GM21619 (cell line): ENCODE measurements at regions not wholly inside any gene's neighbourhood (a gene's known extent, or its start where the extent isn't known, plus 50 kb on each side); places are given as distances from the start of the nearest gene placed in this dataset.

Experiments used
- ATAC-seq: cut with Tn5 transposase; IDR thresholded peaks from one replicate; pipeline ENCODE4 v1.9.1; 2021; ENCODE audit not compliant: unreplicated experiment

DNA sequence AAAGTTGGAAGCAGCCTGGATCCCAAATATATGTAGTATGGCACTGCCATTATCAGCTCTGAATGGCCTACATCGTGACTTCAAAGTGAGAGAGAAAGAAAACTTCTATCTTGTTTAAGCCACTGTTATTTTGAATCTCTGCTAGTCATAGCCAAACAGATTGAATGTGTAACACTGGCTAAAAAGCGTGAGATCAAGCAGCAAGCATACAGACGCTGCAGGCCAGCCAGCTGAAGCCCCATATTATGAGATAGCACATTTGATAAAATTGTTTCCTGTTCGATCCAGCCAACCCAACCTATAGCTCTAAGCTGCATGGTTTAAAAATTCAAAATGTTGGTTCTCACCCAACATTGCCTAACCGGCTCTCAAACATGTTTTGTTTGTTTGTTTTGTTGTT, 95.0 kb downstream of the DUSP6 start:
- ATAC-seq, result no peak

DNA sequence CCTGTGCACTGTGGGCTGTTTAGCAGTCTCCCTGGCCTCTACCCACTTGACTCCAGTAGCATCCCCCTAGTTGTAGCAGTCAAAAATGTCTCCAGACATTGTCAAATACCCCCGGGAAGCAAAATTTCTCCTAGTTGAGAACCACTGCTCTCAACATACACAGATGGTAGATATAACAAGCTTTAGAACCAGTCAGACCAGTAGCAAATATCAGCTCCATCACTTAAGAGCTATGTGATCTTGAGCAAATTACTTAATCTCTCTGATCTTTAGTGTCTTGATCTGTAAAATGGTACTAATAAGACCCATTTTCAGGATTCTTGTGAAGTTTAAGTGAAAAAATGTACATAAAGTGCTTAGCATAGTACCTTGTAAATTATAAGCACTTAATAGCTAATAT, 96.2 kb downstream of the DUSP6 start:
- no peak for ATAC-seq

DNA sequence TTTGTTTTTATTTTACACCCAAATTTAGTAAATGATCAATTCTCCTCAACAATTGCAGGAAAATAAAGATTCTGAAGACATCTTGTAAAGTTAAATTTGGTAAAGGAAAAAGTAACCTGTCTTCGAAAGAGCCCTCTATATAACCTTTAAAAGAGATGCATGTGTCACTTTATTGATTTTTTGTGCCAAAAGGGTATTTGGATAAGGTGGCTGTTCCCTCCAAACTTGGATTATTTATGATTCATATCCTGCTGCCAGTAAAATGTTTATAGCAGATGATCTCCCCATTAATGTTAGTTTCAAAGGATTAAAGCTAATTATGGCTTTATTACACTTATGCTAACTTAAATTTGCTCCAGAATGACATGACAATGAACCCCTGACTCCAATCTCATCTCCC, 98.8 kb downstream of the DUSP6 start:
- no peak for ATAC-seq

DNA sequence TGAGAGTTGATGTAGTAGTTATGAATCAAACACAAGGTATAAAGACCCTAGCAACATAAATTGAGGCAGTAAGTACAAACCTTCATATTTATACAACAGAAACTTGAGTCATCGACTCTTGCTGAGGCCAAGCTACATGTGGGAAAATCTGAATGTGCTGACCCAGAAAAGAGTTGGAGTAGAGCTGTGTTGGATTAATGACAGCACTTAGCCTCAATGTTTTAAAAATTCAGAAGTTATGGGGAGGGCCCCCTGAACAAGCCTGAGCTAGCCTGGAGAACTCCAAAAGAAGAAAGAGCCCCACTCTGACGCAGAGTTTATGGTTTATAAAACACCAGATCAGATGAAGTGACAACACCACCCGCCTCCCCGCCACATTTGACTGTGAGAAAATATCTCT, 100.0 kb downstream of the DUSP6 start:
- no peak for ATAC-seq

DNA sequence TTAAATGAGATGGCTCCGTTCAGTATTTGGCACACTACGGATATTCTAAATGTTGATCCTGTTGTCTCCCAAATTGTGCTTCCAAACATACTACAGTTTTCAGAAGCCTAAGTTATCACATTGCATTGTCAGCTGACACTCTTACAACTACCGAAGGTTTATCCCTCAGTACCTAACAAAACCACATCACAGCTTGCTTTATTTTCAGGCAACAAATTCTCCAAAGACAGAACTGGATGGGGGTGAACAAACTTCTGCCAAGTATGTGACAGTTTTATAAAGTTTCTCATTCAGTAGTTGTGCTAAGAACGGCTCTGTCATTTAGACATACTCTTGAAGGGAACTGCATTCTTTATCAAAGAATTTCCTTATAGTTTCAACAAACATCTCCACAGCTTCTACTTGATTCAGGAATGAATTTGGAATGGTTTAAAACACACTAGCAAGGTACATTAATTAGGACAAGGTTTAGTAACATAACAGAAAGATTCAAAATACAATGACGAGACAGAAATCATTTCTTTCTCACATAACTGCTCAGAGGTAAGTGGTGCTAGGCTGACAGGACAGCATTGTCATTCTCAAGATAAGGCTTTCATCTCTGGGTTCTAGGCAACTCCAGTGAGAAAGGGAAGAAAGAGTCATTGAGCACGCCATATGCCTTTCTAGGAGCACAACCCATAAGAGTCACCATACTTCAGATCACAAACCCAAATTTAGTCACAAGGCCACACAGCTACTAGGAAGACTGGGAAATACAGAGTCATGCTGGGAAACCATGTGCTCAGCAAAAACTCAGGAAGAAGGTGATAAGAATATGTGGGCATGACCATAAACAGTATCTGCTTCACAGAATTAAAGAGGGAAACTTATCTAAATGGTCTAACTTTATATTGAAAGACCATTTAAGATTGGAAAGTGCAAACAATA, 100.7 kb downstream of the DUSP6 start:
- no peak for ATAC-seq

DNA sequence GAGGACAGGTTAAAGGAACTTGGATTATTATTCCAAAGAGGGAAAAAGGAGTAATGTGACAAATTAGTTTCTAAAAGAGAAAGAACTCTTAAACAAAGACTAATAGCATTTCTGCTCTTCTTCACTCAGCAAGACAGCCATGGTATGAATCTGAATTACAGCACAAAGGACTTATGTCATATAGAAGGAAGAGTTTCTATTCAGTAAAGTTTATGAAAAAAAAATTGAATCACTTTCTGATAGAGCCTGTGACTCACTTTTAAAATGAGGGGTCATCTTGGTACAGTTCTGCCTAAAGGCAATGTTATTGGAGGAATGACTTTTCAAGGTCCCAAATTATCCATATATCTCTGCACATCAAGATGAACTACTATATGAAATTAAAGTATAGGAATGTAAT, 101.7 kb downstream of the DUSP6 start:
- no peak for ATAC-seq

DNA sequence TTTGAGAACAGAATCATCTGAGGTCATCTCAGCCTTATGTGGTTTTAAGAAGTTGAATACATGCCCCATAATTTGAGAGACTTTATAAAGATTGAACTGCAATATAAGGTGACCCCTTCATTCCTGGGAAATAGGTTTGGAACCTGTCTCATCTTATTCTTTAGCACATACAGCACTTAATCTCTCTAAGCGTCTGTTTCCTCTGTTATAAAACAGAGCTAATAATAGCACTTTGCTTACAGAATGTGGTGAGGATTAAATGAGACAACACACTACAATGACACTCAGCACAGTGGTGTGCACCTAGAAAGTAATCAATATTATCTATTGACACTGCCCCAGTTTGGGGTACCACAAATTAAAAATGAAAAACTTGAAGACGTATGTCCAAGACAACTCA, 102.1 kb downstream of the DUSP6 start:
- ATAC-seq, result no peak

DNA sequence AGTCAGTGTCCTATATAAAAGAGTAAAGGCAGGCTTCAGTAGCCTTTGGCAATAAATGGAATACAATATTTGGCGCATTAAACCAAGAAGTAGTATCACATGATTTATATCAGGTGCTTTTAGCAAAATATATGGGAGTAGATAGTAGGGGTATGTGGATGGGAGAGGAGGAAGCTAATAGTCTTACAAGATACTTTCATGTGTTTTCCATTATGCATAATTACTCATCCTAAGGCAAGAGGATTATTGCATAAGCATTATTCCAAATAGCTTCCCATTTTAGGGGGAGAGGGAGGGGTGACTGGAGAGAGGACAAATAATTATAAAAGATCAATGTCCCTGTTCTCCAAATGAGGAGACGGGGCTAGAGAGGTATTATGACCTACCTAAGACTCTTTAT, 104.3 kb downstream of the DUSP6 start:
- ATAC-seq, result no peak

DNA sequence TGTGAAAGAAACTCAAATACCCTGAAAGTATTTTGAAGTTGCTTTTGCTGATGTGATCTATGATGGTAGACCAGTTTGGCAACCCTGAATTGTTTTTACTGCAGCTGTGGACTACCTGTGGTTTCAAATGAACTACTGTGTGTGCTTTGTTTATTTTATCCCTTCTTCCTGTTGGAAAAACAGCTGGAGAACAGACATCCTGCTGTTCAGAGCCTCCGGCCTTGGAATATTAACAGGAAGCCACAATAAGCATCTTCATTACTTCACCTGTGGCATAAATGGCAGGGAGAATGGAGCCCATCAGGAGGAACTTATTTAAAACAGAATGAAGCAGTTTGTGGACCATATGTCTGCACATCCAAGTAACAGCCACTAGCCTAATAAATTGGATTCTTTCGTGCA, 104.8 kb downstream of the DUSP6 start:
- no peak for ATAC-seq

DNA sequence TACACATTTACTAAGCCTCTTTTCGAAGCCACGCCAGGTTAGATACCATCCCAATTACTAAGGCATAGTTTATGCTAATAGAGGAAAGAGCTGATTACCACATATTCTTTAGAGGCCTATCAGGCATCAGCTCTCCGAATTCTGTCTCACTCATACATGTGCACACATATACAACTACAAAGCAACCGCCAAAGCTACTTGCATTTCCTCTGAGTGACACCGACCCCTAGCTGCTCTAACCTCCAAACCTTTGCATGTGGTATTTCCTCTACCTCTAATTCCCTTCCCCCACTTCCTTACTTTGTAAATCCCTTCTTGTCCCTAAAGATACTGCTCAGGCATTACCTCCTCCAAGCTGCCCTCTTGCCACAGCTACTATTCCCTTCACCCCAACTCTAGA, 107.2 kb downstream of the DUSP6 start:
- no peak for ATAC-seq

DNA sequence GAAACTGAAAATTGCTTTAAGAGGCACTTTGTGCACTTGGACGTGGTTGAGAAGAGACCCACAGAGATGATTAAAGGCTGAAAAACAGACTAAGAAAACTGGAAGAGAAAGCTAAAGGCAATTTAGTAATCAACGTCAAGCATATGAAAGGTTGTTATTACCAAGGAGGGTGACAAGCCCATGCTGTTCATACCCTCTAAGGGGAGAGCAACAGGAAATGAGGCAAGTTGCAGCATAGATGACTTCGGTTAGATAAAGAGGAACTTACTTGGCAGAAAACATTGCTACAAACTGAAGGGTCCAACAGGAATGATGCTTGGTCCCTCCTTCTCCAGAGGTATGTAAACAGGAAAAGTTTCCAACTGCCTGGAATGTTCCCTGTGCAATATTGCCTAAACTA, 107.8 kb downstream of the DUSP6 start:
- no peak for ATAC-seq

DNA sequence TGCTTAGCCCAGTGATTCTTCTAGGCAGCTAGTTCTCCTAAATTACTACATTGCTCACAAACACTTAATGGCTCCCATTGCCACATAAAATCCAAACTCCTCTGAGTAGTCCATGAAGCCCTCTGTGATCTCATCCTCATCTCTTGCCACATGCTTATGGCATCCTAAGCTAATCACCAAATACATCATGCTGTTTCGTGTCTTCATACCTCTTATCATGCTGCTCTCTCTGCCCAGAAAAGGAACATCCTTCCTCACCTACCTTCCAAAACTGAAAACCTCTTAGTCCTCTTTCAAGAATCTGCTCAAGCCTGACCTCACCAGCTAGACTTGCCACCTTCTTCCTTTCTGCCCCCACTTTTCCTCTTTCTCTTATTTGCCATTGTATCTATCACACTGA, 108.5 kb downstream of the DUSP6 start:
- no peak for ATAC-seq

DNA sequence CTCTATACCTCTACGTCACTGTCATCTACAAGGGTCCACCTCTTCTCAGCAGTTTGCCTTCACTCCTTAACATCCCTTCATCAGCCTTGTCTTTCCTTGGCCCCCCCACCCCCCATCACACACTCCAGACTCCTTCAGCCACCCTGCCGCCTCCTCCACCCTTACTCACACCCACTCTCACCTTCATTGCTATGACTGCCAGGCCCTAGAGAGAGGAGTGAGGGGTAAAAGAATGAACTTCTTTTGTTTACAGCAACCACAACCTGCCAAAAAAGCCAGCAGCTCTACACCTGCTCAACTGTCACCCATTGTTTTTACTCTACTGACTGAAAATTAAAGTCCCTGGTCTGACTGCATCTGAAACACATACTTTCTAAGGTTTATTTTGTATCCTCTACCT, 112.8 kb downstream of the DUSP6 start:
- ATAC-seq, result no peak

DNA sequence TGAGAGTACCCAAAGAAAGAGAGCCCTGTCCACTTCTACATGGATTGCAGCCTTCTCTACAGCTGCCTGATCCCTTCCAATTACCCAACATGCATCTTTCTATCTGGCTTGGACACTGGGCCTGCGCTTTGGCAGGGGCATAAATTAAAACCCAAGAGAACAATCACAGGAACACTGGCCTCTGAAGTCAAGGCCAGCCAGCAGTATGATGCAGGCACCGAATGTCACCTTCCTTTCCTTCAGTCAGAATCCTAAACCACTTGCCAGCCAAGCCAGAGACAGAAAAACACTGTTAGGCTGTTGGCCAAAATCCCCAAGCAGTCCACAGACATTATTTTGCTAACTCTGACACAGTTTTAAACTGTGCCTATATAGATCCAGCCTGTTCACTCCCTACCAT, 113.7 kb downstream of the DUSP6 start:
- no peak for ATAC-seq

DNA sequence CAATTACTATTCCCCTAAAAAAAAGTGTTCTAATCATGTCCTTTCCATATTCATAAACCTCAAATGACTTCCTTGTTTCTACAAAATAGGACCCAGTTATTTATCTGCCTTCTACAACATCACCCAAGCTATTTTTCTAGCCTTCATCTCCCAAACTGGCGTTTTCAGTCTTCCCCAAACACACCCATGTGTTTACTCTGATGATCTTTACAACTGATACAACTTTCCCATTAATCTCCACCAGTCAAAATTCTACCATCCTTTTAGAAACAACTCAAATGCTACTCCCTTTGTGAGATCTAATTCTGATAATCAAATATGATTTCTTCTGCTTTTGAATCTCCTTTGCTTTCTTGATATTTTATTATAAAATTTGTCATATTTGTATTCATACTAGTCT, 114.5 kb downstream of the DUSP6 start:
- ATAC-seq, result no peak

DNA sequence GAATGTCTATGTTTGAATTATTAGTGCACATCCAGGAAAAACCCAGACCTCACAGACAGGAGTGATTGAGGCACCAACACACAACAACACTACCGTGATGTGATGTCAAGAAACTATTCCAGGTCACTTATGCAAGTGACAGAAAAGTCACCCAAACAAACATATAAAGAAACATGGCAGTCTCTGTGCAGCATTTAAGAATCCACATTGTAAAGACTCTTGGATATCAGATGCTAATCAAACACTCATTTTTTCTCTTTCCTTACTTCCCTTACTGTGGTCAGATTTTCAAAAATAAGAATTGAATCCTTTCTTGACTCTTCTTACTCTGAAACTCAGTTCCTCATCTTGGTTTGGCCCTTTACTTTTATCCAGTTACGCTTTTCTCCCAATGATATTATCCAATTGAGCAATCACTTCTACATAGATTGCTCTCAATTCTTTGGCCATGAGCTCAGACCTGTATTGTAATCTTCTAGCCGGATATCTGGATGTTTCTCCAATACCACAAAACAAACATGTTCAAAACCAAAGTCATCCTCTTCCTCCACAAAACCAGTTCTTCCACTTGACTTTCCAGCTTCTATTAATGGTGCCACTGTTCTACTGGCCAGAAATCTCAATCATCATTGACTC, 115.4 kb downstream of the DUSP6 start:
- no peak for ATAC-seq

DNA sequence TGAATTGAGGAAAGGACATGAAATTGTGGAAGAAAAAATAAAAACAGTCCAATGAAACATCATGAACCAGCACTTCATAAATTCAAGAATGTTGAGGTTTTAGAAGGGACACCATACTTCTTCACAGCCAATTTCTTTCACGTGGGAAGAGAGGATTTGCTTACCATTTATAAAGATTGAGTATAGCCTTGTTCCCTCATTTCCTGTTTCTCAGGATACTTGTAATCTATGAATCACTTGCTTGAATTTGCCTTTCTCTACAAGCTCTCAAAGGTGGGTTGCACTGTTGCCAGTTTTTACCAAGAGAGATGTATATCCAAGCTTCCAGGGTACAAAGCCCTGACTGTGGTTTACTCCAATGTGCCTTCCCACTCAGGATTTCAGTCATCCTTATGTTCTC, 116.1 kb downstream of the DUSP6 start:
- no peak for ATAC-seq

DNA sequence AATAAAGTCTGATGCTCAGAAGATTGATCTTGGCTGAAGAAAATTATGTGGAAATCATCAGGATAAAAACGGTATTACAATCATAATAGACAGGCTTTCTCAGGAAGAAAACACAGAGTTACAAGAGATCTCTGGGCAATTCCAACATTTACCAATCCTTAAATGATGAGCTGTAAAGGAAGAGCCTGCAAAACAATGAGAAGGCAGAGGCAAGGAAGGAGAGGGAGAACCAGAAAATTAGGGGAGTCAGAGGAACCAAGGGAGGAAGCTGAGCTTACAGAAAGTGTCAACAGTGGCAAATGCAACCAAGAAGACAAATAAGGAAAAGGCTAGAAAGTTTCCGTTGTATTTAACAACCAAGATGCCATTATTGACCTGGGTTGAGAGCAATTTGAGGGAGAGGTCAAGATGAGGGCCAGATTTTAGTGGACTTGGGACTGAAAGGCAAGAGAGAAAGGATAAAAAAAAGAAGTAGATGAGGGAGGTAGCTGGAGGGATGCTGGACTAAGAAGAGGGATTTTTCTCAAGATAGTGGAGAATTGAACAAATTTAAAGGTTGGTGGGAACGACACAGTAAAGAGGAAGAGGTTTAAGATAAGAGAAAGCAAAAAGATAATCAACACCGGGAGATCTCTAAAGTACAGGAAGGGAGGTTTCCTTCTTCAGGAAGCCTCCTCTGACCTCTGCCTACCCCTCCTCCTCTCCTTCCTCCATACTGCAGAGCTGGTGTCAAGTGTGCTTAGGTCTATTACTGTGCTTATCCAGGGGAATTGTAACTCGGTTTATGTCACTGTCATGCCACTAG, 116.9 kb downstream of the DUSP6 start:
- no peak for ATAC-seq

DNA sequence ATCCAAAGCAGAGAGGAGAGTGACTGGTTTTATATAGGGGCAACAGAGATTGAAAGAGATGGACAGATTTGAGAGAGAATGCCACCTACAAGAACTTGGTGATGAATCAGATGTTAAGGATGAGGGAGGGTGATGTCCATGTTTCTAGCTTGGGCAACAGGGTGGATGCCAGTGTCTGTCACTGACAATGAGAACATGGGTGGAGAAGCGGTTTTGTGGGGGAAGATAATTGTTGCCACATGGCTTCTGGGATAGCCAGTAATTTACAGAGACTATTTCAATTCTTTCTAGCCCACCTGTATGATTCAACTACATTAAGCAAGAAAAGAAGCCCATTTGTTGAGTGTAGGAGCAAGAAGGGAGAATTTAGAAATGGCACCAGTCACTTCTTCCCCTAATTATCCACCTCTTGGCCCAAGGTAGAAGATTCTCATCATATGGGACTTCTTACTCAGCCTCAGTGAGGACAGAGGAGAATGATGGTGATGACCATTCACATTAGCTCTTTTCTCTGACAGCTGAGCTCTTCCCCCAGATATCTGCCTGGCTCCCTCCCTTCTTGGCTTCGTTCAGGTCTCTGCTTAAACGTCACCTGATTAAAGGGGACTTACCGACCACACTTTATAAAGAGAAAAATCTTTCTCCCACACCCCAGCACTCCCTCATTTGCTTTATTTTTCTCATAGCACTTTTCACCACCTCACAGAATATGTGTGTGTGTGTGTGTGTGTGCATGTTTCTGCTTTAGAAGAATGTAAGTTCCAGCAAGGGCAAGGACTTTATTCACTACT, 117.8 kb downstream of the DUSP6 start:
- ATAC-seq, result no peak

DNA sequence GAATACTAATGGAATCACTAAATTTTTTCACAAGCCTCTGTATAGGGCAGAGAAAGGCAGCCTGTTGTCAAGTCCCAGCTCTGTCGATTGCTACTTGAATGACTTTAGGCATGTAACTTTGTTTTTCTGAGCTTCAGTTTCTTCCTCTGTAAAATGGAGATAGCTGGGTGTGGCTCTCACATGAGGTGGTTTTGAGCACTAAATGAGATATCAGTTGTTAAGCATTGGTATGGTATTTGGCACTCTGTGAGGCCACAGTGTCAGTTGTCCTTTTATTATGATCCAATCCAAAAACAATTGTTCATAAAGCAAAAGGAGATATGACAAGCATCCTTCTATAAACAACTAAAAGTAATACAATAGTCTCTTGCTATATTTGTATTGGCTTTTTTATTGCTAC, 120.6 kb downstream of the DUSP6 start:
- ATAC-seq, result no peak
